ENCODE measurements at regions not wholly inside any gene's neighbourhood (a gene's known extent, or its start where the extent isn't known, plus 50 kb on each side); places are given as distances from the start of the nearest gene placed in this dataset.
A peak's percentile ranks its signal among the peaks of the same experiment; 100 is the strongest.
"Not testable (repeated sequence)": the region's sequence is repeated elsewhere in the genome, so short reads cannot be mapped to it uniquely, and the experiment has no call there.

DNA sequence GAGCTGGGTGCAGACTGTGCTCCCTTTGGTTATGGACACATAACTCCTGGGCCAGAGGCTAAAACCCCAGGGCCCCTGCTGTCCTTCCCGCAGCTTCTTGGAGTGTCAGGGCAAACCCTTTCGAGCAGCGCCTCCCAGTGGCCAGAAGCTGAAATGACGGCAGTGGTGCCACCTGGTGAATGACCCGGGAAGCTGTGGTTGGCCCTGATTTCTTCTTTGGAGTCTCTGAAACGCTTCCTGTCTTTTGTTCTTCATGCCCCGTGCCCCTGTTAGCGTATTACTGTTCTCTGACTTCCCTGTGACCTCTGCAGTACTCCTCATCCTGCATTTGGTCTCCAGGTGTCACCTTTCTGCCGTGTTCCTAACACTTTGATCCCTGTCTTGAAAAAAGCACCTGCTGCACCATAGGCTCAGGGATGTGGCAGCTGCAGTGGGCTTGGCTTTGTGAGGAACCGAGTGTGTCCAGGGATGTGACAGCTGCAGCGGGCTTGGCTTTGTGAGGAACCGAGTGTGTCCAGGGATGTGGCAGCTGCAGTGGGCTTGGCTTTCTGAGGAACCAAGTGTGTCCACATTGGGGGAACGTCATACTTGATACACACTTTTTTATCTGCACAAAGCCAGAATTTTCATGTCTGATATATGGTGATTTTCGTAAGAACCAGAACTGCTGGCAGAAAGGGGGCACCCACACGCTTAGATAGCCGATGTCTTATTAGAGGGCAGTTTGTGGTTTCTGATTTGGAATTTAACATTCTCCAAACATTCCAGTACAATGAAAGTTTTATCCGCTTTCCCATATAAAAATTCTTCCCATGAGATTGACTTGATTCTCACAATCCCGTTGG is 241.8 kb upstream of the FRG2C start:
- not testable (repeated sequence) for DNase-seq (ENCODE audit: low read depth); H3K4me3 ChIP-seq (ENCODE audit: low read depth, low read length)
- TF ChIP-seq, protein P1, sequence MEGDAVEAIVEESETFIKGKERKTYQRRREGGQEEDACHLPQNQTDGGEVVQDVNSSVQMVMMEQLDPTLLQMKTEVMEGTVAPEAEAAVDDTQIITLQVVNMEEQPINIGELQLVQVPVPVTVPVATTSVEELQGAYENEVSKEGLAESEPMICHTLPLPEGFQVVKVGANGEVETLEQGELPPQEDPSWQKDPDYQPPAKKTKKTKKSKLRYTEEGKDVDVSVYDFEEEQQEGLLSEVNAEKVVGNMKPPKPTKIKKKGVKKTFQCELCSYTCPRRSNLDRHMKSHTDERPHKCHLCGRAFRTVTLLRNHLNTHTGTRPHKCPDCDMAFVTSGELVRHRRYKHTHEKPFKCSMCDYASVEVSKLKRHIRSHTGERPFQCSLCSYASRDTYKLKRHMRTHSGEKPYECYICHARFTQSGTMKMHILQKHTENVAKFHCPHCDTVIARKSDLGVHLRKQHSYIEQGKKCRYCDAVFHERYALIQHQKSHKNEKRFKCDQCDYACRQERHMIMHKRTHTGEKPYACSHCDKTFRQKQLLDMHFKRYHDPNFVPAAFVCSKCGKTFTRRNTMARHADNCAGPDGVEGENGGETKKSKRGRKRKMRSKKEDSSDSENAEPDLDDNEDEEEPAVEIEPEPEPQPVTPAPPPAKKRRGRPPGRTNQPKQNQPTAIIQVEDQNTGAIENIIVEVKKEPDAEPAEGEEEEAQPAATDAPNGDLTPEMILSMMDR (IDR thresholded peaks at IDR 0.05; ENCODE audit: control insufficient read depth, extremely low read depth, insufficient read depth) = peak; percentile 64

DNA sequence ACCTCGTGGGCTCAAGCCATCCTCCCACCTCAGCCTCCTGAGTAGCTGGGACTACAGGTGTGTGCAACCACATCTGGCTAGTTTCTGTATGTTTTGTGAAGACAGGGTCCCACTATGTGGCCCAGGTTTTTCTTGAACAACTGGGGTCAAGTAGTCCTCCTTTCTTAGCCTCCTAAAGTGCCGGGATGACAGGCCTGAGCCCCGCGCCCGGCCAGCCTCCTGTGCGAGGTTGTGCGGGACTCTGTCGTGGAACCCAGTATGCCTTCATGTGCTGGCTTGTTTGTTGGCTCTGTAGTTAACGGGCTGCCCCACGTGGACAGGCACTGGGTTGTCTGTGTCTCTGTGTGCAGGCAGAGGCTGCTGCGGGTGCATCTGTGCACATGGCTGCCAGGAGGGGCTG is 238.7 kb upstream of the FRG2C start:
- H3K4me3 ChIP-seq (ENCODE audit: low read depth, low read length); DNase-seq (ENCODE audit: low read depth): not testable (repeated sequence)

DNA sequence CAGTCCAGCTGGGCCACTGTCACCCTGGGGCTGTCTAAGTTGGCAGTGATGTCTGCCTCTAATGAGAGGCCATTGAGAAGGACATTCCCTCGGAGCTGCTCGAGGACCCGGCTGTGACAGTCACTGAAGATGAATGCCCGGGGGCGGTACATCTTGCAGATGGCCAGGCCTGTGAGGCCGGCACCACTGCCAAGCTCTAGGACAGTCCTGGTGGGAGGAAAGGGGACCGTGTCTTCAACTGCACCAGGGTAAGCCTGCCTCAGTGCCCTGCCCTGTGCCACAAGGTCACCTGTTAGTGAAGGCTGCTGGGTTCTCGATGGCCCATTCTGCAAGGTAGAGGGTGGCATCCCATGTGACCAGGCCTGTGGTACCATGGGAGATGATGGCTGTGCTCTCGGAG is 236.6 kb upstream of the FRG2C start:
- H3K4me3 ChIP-seq (ENCODE audit: low read depth, low read length); DNase-seq (ENCODE audit: low read depth): not testable (repeated sequence)

DNA sequence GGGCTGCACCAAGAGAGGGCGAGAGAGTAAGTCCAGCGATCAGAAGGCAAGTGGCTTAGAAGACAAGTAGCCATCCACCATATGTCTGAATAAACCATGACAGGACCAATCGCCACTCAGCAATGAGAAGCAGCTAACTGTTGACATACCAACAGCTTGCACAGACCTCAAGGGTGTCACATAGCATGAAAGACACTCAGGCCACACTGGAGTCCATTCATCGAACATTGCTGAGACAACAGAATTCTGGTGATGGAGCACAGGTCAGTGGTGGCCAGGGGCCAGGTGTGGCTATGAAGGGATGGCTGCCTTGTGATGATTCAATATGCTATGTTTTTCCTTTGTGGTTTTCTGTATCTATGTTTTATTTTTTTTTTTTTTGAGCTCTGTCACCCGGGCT is 236.2 kb upstream of the FRG2C start:
- not testable (repeated sequence) for DNase-seq (ENCODE audit: low read depth); H3K4me3 ChIP-seq (ENCODE audit: low read depth, low read length)

DNA sequence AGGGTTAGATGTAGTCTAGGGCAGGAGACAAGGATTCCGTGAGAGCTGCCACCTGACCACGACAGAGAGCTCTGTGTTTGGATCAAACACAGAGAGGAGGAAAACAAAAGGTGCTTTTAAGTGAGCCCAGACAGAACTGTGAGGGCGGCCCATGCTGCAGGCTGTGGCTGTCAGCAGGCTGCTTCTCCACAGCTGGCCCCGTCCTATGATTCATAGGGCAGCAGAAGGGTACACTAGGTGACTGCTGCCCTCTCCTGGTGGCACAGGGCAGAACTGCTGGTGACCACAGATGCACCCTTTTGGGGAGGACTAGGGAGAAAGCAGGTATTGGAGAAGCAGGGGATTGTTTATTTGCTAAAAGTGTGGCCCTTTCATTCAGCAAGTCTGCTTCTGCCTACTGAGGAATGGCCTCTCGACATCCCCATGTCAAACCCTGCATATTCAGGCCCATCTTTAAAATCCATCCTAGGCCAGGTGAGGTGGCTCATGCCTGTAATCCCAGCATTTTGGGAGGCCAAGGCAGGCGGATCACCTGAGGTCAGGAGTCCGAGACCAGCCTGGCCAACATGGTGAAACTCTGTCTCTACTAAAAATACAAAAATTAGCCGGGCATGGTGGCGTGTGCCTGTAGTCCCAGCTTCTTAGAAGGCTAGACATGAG is 234.4 kb upstream of the FRG2C start:
- H3K4me3 ChIP-seq (ENCODE audit: low read depth, low read length); DNase-seq (ENCODE audit: low read depth): not testable (repeated sequence)
- TF ChIP-seq, protein P1 (IDR thresholded peaks at IDR 0.05; ENCODE audit: control insufficient read depth, extremely low read depth, insufficient read depth) = peak; percentile 87

DNA sequence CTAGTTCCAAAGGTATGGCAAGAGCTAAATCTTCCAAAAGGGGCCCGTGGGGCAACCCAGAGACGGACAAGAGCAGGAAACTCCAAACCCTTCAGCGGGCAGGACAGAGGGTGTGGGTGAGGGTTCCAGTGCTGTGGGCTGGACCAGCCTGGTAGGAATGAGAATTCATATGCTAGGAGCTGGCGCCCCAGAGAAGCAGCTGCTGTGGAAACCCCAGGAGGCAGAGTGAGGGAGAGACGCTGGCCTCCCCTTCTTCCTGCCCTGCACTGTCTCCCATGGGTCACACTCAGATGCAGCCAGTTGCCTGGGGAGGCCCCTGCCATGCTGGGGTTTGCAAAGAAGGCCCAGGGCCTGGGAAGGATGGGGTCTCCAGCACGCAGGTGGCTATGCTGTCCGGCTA is 233.7 kb upstream of the FRG2C start:
- H3K4me3 ChIP-seq (ENCODE audit: low read depth, low read length); DNase-seq (ENCODE audit: low read depth): not testable (repeated sequence)

DNA sequence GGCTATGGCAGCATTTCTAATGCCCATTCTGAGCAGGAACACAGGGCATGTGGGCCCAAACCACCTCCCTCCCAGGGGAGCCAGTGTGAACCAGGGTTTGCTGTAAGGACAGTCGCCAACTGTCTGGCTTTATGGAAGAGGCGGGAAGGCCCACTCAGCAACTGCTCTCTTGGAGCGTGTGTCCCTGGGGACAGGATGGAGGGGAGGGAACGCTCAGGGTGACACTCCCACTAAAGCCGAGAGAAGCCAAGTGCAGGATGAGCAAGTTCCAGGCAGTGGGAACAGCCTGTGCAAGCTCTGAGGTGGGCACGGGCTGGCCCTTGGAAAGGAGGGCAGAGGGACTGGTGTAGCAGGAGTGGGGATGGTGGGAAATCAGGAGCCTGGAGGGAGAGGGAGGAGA is 233.0 kb upstream of the FRG2C start:
- not testable (repeated sequence) for H3K4me3 ChIP-seq (ENCODE audit: low read depth, low read length); DNase-seq (ENCODE audit: low read depth)

DNA sequence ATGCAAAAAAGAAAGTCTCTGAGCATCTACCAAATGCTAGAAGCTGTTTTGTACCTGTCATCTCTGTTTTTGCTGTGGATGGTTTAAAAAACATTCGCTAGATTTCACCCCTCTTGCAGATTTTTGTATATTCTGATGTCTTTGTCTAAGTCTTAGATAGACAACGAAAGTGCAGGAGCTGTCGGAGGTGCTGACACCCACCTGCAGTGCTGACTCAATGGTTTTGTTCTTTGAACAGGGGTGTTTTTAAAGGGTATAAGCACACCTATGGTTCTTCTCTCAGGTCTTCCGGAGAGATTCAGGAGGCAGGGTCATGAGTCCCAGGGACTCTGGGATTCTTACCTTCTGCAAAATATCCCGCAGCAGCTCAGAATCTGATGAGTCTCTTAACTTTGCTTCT is 231.7 kb upstream of the FRG2C start:
- not testable (repeated sequence) for DNase-seq (ENCODE audit: low read depth); H3K4me3 ChIP-seq (ENCODE audit: low read depth, low read length)

DNA sequence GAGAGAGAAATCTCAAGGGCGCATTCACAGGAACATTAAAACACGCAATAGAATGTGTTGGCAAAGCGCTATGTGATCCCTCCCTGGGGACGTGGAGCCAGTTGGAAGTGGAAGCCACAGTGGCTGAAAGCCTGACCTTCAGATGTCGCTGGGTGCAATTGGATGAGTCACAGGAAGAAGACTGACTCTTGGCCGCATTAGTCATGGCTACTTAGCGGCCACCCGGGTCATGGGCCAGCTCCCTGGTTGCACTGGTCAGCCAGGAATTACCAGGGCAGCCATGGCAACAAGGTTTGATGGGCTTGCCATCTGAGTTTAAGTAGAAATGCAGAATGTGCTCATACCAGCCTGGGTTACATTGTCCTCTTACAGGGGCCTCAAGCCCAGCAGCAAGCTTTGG is 231.2 kb upstream of the FRG2C start:
- H3K4me3 ChIP-seq (ENCODE audit: low read depth, low read length); DNase-seq (ENCODE audit: low read depth): not testable (repeated sequence)

DNA sequence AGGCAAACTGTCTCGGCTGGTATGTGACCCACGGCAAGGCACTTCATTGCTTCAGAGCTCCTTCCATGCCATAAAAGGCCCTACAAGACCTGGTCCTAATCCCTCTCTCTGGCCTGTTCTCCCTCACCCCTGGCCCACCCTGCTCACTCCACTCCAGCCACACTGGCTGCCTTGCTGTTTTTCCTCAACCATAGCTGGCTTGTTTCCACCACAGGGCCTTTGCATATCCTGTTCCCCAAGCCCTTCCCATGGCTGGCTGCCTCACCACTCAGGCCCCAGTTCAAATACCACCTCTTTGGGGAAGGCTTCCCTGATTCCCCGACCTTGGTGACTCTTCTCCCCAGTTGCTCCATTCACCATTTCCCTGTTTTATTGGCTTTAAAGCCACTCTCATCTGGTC is 230.8 kb upstream of the FRG2C start:
- H3K4me3 ChIP-seq (ENCODE audit: low read depth, low read length); DNase-seq (ENCODE audit: low read depth): not testable (repeated sequence)

DNA sequence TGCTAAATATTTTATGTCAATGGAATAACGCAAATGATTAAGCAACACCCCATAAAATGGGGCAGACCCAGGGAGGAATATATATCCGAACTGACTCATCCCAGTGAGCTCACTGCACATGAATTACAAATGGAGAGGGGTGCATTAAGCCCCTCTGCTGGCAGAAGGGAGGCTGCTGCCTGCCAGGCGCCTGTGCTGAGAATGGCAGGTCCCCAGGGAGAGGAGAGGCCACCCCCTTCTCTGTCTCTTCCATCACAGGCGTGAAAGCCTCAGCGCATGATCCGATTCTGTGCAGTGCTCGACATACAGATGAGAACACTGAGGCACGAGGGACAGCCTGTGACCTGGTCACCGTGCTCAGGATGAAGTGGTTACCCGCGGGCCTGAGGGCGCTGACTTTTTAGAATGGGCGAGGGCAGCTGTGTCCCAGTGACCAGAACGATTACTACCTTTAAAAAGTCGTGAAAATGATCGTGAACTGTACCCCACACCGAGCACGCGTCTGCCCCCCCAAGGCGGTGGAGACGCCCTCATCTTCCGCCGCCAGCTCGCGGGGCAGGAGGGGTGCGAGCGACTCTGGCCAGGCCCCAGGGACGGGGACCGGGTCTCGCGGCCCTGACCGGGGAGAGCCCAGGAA is 229.7 kb upstream of the FRG2C start:
- DNase-seq (ENCODE audit: low read depth) = not testable (repeated sequence)
- H3K4me3 ChIP-seq (ENCODE audit: low read depth, low read length) = peak overlapping the region; percentile 67

All from LNCaP clone FGC (cell line).